NCI-H1436 treated with DMSO at 0.1 percent for 48 hours (cell line): ENCODE measurements at regions not wholly inside any gene's neighbourhood (a gene's known extent, or its start where the extent isn't known, plus 50 kb on each side); places are given as distances from the start of the nearest gene placed in this dataset.
"Not testable (repeated sequence)": the region's sequence is repeated elsewhere in the genome, so short reads cannot be mapped to it uniquely, and the experiment has no call there.

ENCODE experiments used
- DNase-seq: peaks from one replicate; lab custom pipeline; 2025; lab: John Stamatoyannopoulos, UW

DNA sequence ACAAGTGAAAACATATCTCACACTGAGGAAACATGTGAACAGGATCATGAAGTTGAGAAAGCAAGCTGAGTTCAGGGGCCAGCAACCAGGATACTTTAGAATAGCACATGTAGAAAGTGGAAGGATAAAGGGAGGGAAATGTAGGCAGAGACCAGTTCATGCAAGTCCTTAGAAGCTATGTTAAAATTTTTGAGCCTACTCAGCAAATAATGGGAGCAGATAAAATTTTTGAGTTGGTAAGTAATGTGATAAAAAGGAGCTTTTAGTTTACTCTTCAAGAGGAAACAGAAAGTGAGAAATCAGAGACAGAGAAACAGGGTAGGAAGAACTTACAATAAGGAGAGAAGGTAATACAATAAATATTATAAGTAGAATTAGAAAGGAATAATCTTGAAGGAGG is 105.6 kb upstream of the ZBTB20 start:
- DNase-seq, result no peak

DNA sequence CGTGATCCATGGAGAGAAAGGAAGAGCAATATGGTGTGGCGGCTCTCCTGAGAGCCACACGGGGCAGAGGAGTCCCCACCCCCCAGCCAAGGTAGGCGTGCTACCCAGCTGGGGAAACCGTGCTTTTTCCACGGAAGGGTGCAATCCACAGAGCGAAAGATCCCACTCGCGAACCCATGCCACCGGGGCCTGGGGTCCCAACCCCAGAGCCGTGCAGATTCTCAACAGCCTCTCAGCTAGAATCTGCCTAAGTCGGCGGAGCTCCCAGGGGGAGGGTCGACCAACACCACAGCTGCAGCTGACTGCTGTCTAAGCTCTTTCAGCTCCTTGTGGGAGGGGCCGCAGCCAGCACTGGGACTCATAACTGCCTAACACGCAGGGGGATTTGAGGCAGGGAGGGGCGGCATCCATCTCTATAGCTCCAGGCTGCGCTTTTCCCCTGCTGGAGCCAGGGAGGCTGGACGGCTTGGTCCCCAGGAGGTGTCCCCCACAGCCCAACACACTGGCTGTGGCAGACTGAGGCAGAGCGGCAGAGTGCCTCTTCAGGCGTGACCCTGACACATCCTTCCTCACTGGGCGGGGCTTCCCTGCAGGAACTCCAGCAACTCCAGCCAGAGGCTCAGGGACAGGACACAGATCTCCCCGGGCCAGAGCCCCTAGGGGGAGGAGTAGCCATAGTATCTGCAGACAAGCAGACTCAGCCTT is 107.6 kb upstream of the ZBTB20 start:
- no peak for DNase-seq

GRCh38 chr3:115255197-115255585 is 108.1 kb upstream of the ZBTB20 start:
- no peak for DNase-seq

- no peak for DNase-seq
These were observed 123.8 kb upstream of the ZBTB20 start for GRCh38 chr3:115270849-115271248.

GRCh38 chr3:115272036-115272824 is 125.1 kb upstream of the ZBTB20 start:
- no peak for DNase-seq

DNA sequence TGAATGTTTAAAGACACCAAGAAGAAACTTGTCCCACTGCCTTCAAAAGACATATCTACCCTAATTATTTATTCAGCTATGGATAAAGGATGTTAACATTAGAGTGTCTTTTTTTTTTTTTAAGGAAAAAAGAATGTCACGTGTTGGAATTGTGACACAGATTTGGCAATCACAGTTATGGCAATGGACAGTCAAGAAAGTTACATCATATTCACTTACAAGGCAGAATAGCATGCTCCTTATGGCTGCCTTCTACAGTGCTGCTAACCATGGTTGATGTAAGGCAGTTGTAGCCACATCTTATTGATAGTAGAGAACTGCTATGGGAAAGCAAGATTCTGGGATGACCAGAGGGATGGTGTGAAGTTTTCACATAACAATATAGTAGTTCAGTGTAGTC is 128.8 kb upstream of the ZBTB20 start:
- DNase-seq, result no peak

- DNase-seq, result no peak
These were observed 132.9 kb upstream of the ZBTB20 start for GRCh38 chr3:115279939-115280338.

DNA sequence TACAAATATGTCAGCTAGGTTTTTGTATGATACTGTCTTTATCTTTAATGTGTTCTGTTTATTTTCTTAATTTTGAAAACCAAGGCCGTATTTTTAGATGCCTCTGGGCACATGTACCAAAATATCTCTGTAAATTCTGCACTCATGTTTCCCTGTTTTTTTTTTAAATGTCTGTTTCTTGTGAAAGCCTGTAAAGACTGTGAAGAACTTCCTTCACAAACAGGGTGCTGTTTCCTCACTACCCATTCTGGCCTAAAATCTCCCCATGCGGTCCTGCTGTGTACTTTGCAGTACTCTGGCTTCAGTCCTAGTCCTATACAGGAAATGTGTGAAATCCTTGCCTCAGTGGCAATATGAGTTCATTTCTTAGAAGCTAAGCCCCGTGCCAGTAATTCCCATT is 133.4 kb upstream of the ZBTB20 start:
- DNase-seq, result no peak

- DNase-seq, result no peak
These were observed 134.9 kb upstream of the ZBTB20 start for GRCh38 chr3:115281697-115282675.

DNA sequence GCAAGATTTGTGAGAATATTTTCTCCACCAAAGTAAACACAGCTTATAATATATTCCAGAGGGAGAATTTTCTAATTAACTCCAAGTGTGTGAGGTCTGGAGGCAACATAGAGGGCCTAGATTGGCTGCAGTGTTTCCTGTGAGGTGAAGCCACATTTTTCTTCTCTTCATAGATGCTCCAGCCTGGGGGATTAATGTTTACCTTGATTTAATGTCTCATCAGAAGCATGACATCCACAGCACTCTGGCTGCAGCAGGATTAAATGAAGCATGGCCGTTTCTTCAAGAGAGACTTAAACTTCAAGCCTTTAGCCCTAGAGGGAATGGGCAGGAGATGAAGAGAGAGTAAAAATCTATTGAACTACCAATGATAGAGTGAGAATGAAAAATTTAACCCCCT is 137.9 kb upstream of the ZBTB20 start:
- DNase-seq, result no peak

- no peak for DNase-seq
These were observed 139.6 kb upstream of the ZBTB20 start for GRCh38 chr3:115286529-115287197.

DNA sequence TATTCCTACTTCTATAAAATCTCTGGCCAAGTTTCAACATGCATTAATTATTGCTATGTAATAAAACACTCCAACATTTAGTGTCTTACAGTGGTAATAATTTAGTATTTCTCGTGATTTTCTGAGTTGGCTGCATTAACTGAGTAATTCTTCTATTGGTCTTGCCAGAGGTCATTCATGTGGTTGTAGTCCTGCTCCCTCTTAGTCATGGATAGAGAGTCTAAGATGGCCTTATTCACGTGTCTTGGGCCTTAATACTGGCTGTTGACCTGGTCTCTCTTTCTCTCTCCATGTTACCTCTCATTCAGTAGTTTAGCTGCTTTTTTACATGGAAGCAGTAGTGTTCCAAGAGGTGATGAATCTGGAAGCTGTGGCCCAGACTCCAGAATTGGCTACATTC is 140.1 kb upstream of the ZBTB20 start:
- DNase-seq, result no peak

- DNase-seq, result no peak
These were observed 145.0 kb upstream of the ZBTB20 start for GRCh38 chr3:115292131-115292530.

DNA sequence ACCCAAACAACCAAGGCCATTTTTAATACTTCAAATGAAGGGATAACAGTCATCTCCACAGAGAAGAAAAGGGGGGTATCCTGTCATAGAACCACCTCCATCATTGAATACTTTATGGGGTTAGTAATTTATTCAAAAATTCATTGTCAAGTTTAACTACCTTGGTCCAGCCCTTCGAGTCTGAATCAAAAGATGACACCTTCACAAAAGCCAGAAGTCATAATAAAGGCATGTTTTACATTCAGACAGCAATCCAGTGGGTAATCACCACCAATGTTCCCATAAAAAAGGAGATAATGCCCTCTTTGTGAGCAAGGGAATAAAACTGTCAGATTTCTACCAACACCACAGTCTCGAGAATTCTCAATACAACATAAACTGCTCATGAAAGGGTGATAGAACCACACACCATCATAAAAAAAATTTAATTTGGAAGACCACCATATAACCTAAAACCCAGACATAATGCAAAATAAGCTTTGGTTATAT is 145.6 kb upstream of the ZBTB20 start:
- no peak for DNase-seq

DNA sequence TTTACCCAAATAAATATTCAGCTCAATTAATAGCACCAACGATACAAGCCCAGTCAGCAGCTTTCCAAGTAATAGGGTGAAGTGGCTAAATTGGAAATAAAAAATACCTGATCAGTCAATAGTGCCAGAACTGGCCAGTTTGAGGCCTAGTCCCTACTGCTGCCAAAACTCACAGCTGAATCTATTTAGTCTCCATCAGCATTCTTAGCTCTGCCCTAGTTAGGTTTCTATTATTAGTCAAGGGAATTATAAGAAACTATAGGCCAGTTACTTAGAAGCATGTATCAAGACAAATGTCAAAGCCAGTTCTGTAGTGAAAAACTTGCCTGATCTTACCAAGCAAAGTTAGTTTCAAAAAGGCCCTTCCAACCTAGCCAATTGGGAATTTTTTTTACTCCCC is 146.2 kb upstream of the ZBTB20 start:
- no peak for DNase-seq

- DNase-seq, result no peak
These were observed 154.3 kb upstream of the ZBTB20 start for GRCh38 chr3:115301364-115301860.

- DNase-seq, result not testable (repeated sequence)
These were observed 170.9 kb upstream of the ZBTB20 start for GRCh38 chr3:115317953-115318352.

DNA sequence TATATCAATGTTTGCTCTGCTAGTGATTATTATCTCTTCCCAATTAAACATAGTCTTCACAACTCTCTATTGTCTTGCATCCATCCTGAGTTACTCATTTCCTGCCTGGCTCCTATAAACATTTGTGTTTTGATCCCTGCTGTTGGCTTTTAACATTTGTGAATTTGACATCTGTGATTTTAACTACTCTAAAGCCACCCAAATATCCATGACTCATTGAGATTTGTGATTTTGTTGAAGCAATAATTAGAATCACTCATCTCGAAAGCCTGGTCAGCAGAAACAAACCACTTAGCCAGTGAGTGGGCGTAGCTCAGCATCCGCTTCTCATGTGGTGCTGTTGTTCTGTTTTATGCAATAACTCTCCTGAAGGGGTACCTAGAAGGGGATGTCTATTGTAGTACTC is 174.3 kb upstream of the ZBTB20 start:
- DNase-seq, result no peak

DNA sequence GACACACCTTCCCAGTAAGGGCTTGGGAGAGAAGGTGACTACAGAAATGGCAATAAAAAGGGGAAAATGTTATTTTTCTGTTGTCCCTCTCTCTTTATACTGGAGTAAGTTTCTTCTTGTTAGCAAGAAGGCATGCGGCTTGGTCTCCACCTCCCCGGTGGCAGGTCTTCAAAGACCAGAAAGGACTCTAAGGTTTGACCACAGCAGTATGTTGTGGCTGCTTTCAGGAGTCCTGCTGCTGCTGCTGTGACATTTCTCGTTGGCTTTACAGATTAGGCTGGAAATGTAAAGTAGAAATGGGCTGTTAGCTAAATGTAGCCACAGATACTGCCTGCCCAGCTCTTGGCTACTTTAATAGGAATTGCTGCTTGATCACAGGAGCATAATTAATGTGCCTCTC is 175.8 kb upstream of the ZBTB20 start:
- DNase-seq, result no peak

DNA sequence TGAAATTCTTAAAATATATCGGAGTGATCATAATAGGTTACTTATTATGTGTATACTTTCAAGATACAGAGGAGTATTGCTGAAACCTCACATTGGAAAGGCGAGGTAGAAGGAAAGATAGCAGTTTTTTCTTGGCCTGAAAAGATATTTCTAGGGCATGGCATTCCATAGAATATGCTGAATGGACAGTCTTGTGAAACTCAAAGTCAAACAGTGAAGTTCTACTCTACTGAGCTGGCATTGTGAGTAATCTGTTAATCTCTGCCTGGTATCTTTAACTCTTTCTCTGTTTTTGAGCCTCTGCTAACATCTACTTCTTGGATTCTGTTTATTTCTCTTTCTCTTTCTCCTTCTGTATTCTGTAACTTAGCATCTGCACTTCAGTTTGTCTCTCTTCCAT is 176.3 kb upstream of the ZBTB20 start:
- DNase-seq, result no peak

- DNase-seq, result no peak
These were observed 177.0 kb upstream of the ZBTB20 start for GRCh38 chr3:115324056-115324455.

DNA sequence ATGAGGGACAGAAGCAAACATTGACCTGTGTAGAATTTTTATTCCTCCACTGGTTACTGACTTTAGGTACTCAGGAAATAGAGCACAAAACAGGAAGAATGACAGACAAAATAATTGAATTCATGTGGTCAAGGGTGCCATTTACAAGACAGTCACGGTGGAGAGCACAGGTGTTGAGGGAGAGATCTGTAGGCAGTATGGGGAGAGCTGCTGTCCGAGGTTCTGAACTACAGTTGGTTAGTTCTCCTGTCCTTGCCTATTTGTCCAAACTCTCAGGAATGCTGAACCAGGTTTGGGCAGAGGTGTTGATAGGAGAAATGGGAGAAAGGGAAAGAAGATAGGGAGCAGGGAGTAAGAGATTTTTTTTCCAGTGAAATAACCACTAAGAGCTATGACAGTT is 178.5 kb upstream of the ZBTB20 start:
- DNase-seq, result no peak
